ENCODE measurements at regions not wholly inside any gene's neighbourhood (a gene's known extent, or its start where the extent isn't known, plus 50 kb on each side); places are given as distances from the start of the nearest gene placed in this dataset.

GRCh38 chr9:109910671-109911518, 130.9 kb downstream of the PALM2AKAP2 start:
- no peak for DNase-seq (ENCODE audit: low read depth in 2 of 2, low spot score in 1 of 2)

DNA sequence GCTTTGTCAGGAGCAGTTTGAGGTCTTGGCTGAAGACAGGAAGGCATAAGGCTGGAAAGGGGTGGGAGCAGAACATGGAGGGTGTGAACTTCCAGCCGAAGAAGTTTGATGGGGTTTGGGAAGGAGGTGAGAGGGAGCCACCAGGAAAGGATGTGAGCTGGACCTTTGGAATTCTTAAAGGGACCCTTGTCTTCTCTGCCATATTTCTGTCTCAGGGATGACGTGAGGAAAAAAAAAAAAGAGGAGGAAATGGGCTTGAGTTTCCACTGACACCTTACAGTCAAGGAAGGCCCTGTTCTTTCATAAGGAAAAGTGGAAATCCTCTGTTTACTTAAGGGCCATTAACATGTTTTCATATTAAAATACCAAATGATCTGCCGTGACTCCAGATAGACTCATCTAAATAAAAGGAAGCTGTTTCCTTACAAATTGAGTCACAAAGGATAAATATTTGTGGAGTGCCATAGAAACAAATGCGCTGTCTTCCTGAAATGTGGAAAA, 132.1 kb downstream of the PALM2AKAP2 start:
- DNase-seq (ENCODE audit: low read depth in 2 of 2, low spot score in 1 of 2) = no peak

GRCh38 chr9:109912726-109913460, 132.9 kb downstream of the PALM2AKAP2 start:
- no peak for DNase-seq (ENCODE audit: low read depth in 2 of 2, low spot score in 1 of 2)

DNA sequence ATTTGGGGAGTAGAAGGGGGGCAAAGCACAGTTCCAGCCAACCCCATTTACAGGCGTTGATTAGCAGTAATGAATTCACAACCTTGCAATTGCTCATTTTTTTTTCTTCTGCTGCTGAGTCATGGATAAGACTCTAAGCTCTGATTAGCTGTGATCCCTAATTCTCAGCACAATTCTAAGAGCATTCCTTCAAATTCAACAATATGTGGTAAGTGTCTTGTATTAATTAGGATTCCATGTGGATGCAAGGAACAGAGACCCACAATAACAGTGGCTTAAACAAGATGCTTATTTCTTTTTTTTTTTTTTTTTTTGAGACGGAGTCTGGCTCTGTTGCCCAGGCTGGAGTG, 133.4 kb downstream of the PALM2AKAP2 start:
- DNase-seq (ENCODE audit: low read depth in 2 of 2, low spot score in 1 of 2) = no peak

GRCh38 chr9:109914280-109915027, 134.5 kb downstream of the PALM2AKAP2 start:
- no peak for DNase-seq (ENCODE audit: low read depth in 2 of 2, low spot score in 1 of 2)

DNA sequence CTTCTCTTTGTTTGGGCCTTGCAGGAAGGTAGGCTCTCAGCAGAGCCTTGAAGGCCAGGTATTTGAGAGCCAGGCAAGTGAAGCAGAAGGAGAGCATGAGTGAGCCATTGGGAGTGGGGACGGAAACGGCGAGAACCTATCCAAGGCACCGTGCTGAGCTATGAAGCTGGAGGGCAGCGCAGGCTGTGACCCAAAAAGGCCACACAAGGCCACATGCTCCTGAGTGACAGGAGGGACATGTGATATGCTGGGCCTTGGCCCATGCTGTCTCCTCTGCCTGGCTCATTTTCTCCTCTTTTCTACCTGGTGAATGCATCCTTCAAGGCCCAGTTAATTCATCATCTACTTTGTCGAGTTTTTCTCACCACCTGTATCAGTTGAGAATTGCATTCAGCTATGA, 136.3 kb downstream of the PALM2AKAP2 start:
- DNase-seq (ENCODE audit: low read depth in 2 of 2, low spot score in 1 of 2) = no peak

DNA sequence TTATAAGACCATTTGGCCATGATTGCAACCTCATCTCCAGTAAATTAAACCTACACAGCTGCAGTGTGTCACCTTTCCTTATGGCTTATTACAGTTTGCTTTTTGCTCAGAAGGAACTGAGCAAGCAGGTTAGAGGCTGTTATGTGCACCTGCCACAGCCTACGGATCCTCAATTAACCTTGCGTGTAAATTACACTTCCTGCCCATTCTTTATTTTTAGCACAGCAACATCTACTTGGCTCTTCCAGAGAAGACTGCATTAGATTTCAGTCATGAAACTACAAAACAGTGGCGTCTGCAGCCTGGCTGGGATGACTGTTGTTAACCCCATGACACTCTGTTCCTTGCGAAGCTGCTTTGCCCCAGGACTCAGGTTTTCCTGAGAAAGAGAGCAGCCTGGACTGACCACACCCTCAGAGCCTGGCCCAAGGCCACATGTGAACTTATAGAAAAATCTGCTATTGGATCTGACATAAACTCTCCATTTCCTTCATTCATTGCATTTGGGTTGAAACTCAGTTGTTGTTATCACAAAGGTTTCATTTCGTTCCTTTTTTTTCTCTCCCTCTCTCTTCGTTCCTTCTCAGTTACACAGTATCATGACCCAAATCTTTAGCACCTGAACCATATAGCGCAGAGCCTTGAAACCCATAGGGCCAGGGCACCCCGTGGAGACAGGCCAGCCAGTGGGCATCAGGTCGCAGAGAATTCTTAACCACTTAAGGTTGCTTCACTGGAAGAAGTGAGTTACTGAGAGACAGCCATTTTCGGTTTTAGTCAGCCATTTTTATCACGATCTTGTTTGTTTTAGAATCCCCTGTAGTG, 138.6 kb downstream of the PALM2AKAP2 start:
- no peak for DNase-seq (ENCODE audit: low read depth in 2 of 2, low spot score in 1 of 2)

DNA sequence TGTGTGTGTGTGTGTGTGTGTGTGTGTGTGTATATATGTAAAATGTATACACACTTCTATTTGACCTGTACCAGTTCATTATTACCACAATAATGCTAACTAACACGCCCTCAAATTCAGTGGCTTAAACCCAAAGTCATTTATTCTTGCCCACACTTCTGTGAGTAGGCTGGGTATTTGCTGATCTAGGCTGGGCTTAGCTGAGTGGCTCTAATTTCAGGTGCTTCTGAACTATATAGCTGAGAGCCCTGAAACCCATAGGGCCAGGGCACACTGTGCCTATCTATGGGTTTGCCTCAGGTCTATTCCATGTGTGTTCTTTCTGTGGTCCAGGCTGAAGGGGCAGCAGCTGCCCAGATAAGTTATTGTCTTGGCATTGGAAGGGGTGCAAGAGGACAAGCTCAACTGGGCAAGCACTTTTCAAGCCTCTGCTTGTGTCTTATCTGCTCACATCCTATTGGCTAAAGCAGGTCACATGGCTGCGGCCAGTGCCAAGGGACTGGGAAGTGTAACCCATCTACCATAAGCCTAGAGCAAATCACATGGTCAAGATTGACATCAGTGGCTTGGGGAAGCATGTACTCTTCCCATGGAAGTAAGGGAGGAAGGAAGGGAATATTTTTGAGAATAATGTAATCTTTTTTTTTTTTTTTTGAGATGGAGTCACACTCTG, 139.9 kb downstream of the PALM2AKAP2 start:
- no peak for DNase-seq (ENCODE audit: low read depth in 2 of 2, low spot score in 1 of 2)

DNA sequence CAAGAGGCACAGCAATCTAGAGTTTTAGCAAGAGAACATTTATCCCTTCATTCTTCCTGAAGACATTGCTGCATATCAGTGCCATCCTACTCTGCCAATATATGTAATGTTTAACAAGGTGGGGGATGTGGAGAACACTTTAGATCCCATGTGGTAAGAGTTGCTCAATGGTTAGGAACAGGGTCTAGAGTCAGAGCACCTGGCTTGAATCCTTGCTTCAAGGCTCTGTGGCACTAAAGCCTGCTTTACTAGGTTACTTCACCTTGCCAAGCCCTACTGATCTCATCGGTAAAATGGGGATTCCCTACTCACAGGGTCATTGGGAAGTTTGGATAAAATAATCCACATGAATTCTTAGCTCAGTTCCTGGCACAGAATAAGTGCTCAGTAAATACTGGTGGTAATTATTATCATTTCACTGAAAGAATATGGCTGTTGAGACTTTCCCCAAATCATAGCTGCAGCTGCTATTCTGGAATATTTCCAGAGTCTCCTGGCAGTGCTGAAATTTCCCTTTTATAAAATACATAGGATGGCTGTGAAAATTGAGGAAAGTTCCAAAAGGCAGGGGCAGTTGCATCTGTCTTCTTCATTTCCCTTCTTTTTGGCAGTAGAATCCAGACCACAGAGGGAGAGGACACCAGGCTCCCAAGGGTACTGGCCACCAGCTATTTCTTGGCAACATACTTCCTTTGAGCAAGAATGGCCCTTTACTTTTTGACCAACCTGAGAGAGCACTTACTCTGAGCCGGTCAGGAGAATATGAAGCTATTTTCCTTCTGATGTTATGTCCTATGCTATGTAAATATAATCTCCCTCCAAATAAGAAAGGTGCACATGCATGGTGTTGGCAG, 142.8 kb downstream of the PALM2AKAP2 start:
- DNase-seq (ENCODE audit: low read depth in 2 of 2, low spot score in 1 of 2) = no peak

- DNase-seq (ENCODE audit: low read depth in 2 of 2, low spot score in 1 of 2) = no peak
These were observed 143.4 kb downstream of the PALM2AKAP2 start for GRCh38 chr9:109923471-109923760.

- no peak for DNase-seq (ENCODE audit: low read depth in 2 of 2, low spot score in 1 of 2)
These were observed 143.8 kb downstream of the PALM2AKAP2 start for GRCh38 chr9:109923806-109924205.

DNA sequence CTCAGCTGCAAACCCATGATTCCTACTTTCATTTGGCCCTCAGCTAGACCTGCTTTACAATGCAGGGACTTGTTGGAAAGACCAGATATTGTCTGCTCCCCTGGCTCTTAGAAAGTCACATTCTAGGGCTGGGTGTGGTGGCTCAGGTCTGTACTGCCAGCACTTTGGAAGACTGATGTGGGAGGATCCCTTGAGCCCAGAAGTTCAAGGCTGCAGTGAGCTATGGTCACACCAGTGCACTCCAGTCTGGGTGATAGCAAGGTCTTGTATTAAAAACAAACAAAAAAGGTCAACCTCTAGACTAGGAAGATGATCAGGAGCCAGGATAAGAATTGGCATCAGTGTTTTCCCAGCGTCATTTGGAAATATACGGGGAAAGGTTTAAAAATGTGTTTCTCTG, 145.8 kb downstream of the PALM2AKAP2 start:
- no peak for DNase-seq (ENCODE audit: low read depth in 2 of 2, low spot score in 1 of 2)

GRCh38 chr9:109926421-109926869, 146.4 kb downstream of the PALM2AKAP2 start:
- DNase-seq (ENCODE audit: low read depth in 2 of 2, low spot score in 1 of 2) = no peak

- DNase-seq (ENCODE audit: low read depth in 2 of 2, low spot score in 1 of 2) = no peak
These were observed 151.6 kb downstream of the PALM2AKAP2 start for GRCh38 chr9:109931623-109932022.

- no peak for DNase-seq (ENCODE audit: low read depth in 2 of 2, low spot score in 1 of 2)
These were observed 154.3 kb downstream of the PALM2AKAP2 start for GRCh38 chr9:109934136-109934856.

- no peak for DNase-seq (ENCODE audit: low read depth in 2 of 2, low spot score in 1 of 2)
These were observed 154.8 kb downstream of the PALM2AKAP2 start for GRCh38 chr9:109934857-109935215.

DNA sequence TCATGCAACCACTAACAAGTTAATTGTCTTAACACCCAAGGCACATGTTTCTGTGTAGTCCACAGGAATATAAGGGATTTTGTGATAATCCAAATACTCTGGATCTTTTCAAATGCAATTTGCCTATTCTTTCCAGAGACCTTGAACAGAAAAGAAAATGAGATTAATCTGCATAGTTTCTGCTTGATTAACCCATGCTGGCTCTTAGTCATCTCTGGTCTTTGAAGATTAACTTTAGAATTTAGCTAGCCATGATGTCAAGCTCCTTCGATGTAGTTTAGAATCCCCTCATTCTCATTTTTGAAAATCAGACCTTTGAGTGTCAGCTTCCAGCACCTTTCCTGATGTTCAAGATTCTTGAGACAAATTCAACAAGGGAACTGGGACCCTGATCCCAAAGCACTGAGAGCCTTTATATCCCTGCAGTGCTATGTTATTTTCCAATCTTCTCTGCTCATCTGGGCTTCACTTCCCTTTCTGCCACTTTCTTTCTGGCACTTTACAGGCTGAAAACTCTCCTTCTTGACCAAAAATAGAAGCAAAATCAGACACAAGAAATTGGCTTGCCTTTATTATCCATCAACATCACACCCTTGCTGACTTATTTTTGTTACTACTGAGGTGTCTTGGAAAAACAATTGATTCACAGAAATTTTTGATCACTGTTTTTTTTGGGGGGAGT, 155.5 kb downstream of the PALM2AKAP2 start:
- DNase-seq (ENCODE audit: low read depth in 2 of 2, low spot score in 1 of 2) = no peak

GRCh38 chr9:109937861-109938453, 158.0 kb downstream of the PALM2AKAP2 start:
- DNase-seq (ENCODE audit: low read depth in 2 of 2, low spot score in 1 of 2) = no peak

All from stimulated activated CD8-positive, alpha-beta memory T cell treated with anti-CD3 and anti-CD28 coated beads, Interleukin-4, amount 100 ng/mL, for 4 hours (primary cell).